Left lung (tissue), 4 donors: ENCODE measurements at regions not wholly inside any gene's neighbourhood (a gene's known extent, or its start where the extent isn't known, plus 50 kb on each side); places are given as distances from the start of the nearest gene placed in this dataset.
A peak's percentile ranks its signal among the peaks of the same experiment; 100 is the strongest.

Experiments used
- ATAC-seq: fragments of 200-7000 bp; cut with Tn5 transposase; one replicate; pipeline ENCODE4 v1.9.1; 2020; ENCODE audit warnings: moderate library complexity
- DNase-seq, 4 donors: peaks; one replicate each; pipeline ENCODE4 v3.0.0-alpha.2; 2013 to 2020
- H3K27ac ChIP-seq, 2 donors: fragments of 200-600 bp; sonication (generic) in 1 of 2; one replicate each; pipeline versions ENCODE4 v1.5.0 to v1.8.0; 2020 to 2021
- H3K27me3 ChIP-seq, 2 donors: fragments of 200-600 bp; sonication (generic) in 1 of 2; one replicate each; pipeline versions ENCODE4 v1.5.0 to v1.8.0; 2020 to 2021
- H3K36me3 ChIP-seq, 2 donors: fragments of 200-600 bp; sonication (generic) in 1 of 2; one replicate each; pipeline versions ENCODE4 v1.5.0 to v1.8.0; 2020 to 2021
- H3K4me1 ChIP-seq, 2 donors: fragments of 200-600 bp; one replicate each; pipeline ENCODE4 v1.8.0; 2021
- H3K4me3 ChIP-seq, 2 donors: fragments of 200-600 bp; sonication (generic) in 1 of 2; one replicate each; pipeline versions ENCODE4 v1.5.0 to v1.8.0; 2020 to 2021; ENCODE audit warnings: mild to moderate bottlenecking in 1 of 2
- H3K9me3 ChIP-seq, 2 donors: fragments of 200-600 bp; sonication (generic) in 1 of 2; one replicate each; pipeline versions ENCODE4 v1.5.0 to v1.8.0; 2020 to 2021
- CTCF ChIP-seq, 2 donors: fragments of 200-600 bp; sonication (generic) in 1 of 2; IDR thresholded peaks; one replicate each; pipeline versions ENCODE4 v1.5.0 to v1.8.0; 2021; ENCODE audit warnings: antibody characterized with exemption in 2 of 2
- intact Hi-C, 2 donors: fragments of 100-400 bp; cut with DNase I; formaldehyde crosslinking; loops; one replicate each; pipeline versions ENCODE4 v1.11.2 to v1.14.2; 2022
- donor health status: DM: no; HTN: yes; CAD: no.
- donor health status: DM: no; HTN: no; CAD: no.

GRCh38 chr2:12960671-12961070, 243.9 kb downstream of the TRIB2 start:
- H3K4me1 ChIP-seq, result peaks cover 0 to 9% of the 10 kb centered on the region in 2 donors
- no peak overlapping the region for H3K27ac ChIP-seq
- ATAC-seq (no peak), DNase-seq (no peak)
- no peaks in the 10 kb centered on the region for H3K9me3 ChIP-seq
- H3K4me3 ChIP-seq, result no peak overlapping the region
- no peaks in the 10 kb centered on the region for H3K27me3 ChIP-seq
- no peak for TF ChIP-seq CTCF (IDR thresholded peaks at IDR 0.05)
- H3K36me3 ChIP-seq, result no peaks in the 10 kb centered on the region
- intact Hi-C loops, result no loop called here

GRCh38 chr2:12964904-12965539, 248.3 kb downstream of the TRIB2 start:
- Histone ChIP-seq H3K4me1 (peaks cover 0 to 13% of the 10 kb centered on the region in 2 donors), H3K27ac (no peak overlapping the region), H3K9me3 (no peaks in the 10 kb centered on the region), H3K27me3 (no peaks in the 10 kb centered on the region), H3K36me3 (no peaks in the 10 kb centered on the region), H3K4me3 (no peak overlapping the region)
- DNase-seq (no peak), ATAC-seq (no peak)
- intact Hi-C loops, result no loop called here
- no peak for TF ChIP-seq CTCF (IDR thresholded peaks at IDR 0.05)

GRCh38 chr2:12965540-12966269, 249.0 kb downstream of the TRIB2 start:
- Histone ChIP-seq H3K4me1 (peaks cover 0 to 13% of the 10 kb centered on the region in 2 donors), H3K4me3 (no peak overlapping the region), H3K9me3 (no peaks in the 10 kb centered on the region), H3K27me3 (no peaks in the 10 kb centered on the region), H3K27ac (peak overlapping the region in 1 of 2 donors; percentile 30), H3K36me3 (no peaks in the 10 kb centered on the region)
- intact Hi-C loops, result no loop called here
- TF ChIP-seq CTCF (IDR thresholded peaks at IDR 0.05), result no peak
- ATAC-seq (peak; percentile 70), DNase-seq (no peak)

- no peaks in the 10 kb centered on the region for H3K36me3 ChIP-seq
- no peak for ATAC-seq
- TF ChIP-seq CTCF (IDR thresholded peaks at IDR 0.05), result no peak
- H3K9me3 ChIP-seq, result no peaks in the 10 kb centered on the region
- intact Hi-C loops, result no loop called here
- H3K4me1 ChIP-seq, result peaks cover 0 to 13% of the 10 kb centered on the region in 2 donors
- DNase-seq, result no peak
- no peak overlapping the region for H3K27ac ChIP-seq
- H3K4me3 ChIP-seq, result no peak overlapping the region
- no peaks in the 10 kb centered on the region for H3K27me3 ChIP-seq
Observed at GRCh38 chr2:12967804-12968203, 251.1 kb downstream of the TRIB2 start.

- H3K4me1 ChIP-seq, result peaks cover 0 to 13% of the 10 kb centered on the region in 2 donors
- H3K27me3 ChIP-seq, result no peaks in the 10 kb centered on the region
- H3K36me3 ChIP-seq, result no peaks in the 10 kb centered on the region
- no peaks in the 10 kb centered on the region for H3K9me3 ChIP-seq
- no peak for TF ChIP-seq CTCF (IDR thresholded peaks at IDR 0.05)
- H3K27ac ChIP-seq, result no peak overlapping the region
- intact Hi-C loops, result no loop called here
- no peak overlapping the region for H3K4me3 ChIP-seq
- ATAC-seq (no peak), DNase-seq (no peak)
Observed at GRCh38 chr2:12968399-12968798, 251.7 kb downstream of the TRIB2 start.
